ENCODE measurements at regions not wholly inside any gene's neighbourhood (a gene's known extent, or its start where the extent isn't known, plus 50 kb on each side); places are given as distances from the start of the nearest gene placed in this dataset.
A peak's percentile ranks its signal among the peaks of the same experiment; 100 is the strongest.

- Histone ChIP-seq H3K4me1 (replicated peaks in 1 of 4; ENCODE audit: control insufficient read depth in 3 of 4, insufficient read depth in 4 of 4, low read length in 3 of 4) (peaks cover 0 to 7% (median 0%) of the 10 kb centered on the region in 4 experiments; a peak in 2 of 7 replicates), H2BK120ac (replicated peaks; ENCODE audit: low read depth, low read length) (no peak overlapping the region), H3K79me2 (ENCODE audit: control insufficient read depth in 1 of 2, insufficient read depth in 2 of 2, low read length in 2 of 2) (no peaks in the 10 kb centered on the region), H3K79me1 (ENCODE audit: low read depth, low read length) (no peaks in the 10 kb centered on the region), H2AK5ac (ENCODE audit: low read depth, low read length) (no peak overlapping the region), H3K36me3 (ENCODE audit: control insufficient read depth in 2 of 4, insufficient read depth in 4 of 4, low read length in 3 of 4) (no peaks in the 10 kb centered on the region), H4K5ac (ENCODE audit: insufficient read length, low read depth, low read length) (no peak overlapping the region), H3K9ac (replicated peaks in 1 of 4; ENCODE audit: extremely low read depth in 1 of 4, low read depth in 3 of 4, low read length in 3 of 4) (no peak overlapping the region), H3K9me3 (ENCODE audit: insufficient read depth in 2 of 2, low read depth in 1 of 2, low read length in 1 of 2) (peaks cover 4% of the 10 kb centered on the region in 2 experiments; a peak in 2 of 4 replicates), H4K20me1 (replicated peaks in 1 of 2; ENCODE audit: control insufficient read depth in 1 of 2, insufficient read depth in 2 of 2, low read length in 2 of 2) (no peaks in the 10 kb centered on the region), H3K4me3 (ENCODE audit: extremely low read depth in 1 of 4, insufficient read depth in 2 of 4, low read depth in 3 of 4, low read length in 4 of 4) (no peak overlapping the region), H3K23ac (ENCODE audit: insufficient read length) (no peak overlapping the region), H3K56ac (replicated peaks; ENCODE audit: insufficient read length, low read depth, low read length) (no peak overlapping the region), H3K27me3 (replicated peaks in 1 of 4; ENCODE audit: control insufficient read depth in 3 of 4, extremely low read depth in 1 of 4, insufficient read depth in 3 of 4, low read length in 3 of 4) (no peaks in the 10 kb centered on the region), H3K14ac (ENCODE audit: insufficient read length) (no peak overlapping the region), H4K91ac (replicated peaks; ENCODE audit: insufficient read length, low read length) (no peak overlapping the region), H3K18ac (ENCODE audit: extremely low read depth, low read length) (no peak overlapping the region), H3K4ac (replicated peaks; ENCODE audit: insufficient read length, low read depth, low read length) (no peak overlapping the region), H2BK5ac (ENCODE audit: low read depth, low read length) (no peak overlapping the region), H3K23me2 (ENCODE audit: low read depth, low read length) (no peaks in the 10 kb centered on the region), H2BK12ac (ENCODE audit: low read depth, low read length) (no peak overlapping the region), H2AFZ (ENCODE audit: low read length) (no peak overlapping the region), H3K4me2 (ENCODE audit: insufficient read depth in 1 of 2, low read depth in 2 of 2, low read length in 2 of 2) (no peak overlapping the region), H3K27ac (ENCODE audit: low read depth, low read length) (no peak overlapping the region), H2BK20ac (ENCODE audit: low read length) (no peak overlapping the region), H4K8ac (ENCODE audit: extremely low read depth, insufficient read depth, low read length) (no peak overlapping the region), H2BK15ac (ENCODE audit: low read length) (no peak overlapping the region)
- FAIRE-seq (peak; percentile 80), DNase-seq (ENCODE audit: low read depth in 1 of 2, low spot score in 2 of 2) (no peak)
- TF ChIP-seq PHF8 (conservative IDR thresholded peaks at IDR 0.05; ENCODE audit: low read depth, low read length) (no peak), KDM1A (IDR thresholded peaks at IDR 0.05; ENCODE audit: borderline replicate concordance, low read length) (no peak), CTCF (IDR thresholded peaks at IDR 0.05; ENCODE audit: control extremely low read depth in 1 of 3, insufficient read depth in 1 of 3, low read depth in 1 of 3, low read length in 3 of 3) (peak in 2 of 3 experiments; percentile 47 to 61; a peak in 2 of 4 replicates), SRF (IDR thresholded peaks at IDR 0.05; ENCODE audit: low read depth, low read length) (no peak), RAD21 (IDR thresholded peaks at IDR 0.05 in 1 of 2, conservative IDR thresholded peaks at IDR 0.05 in 1 of 2; ENCODE audit: low read depth in 2 of 2, low read length in 2 of 2) (peak; percentile 79 to 82)
- ChIA-PET POLR2A (ENCODE audit: partially characterized antibody) (no interaction called here), CTCF (ENCODE audit: partially characterized antibody) (interaction anchor here (0.6 to 5.7 kb wide), 24 partner anchors 9 to 1158 kb away, joined by 3 to 66 read pairs (median 4); no protein-coding TSS in a partner anchor)
- 41% methylated on average over 4 of the region's 4 CpGs; no CpG with 5 or more reads in 1 of the 2 experiments for WGBS, 2 experiments (ENCODE audit: extremely low coverage in 1 of 2, insufficient coverage in 1 of 2, insufficient read length in 1 of 2, insufficient replicate concordance in 2 of 2, low coverage in 1 of 2, low lambda C conversion rate in 2 of 2, missing lambda C conversion rate in 1 of 2)
Measured at GRCh38 chr4:16289897-16290554, 63.8 kb upstream of the TAPT1 start.
